Activated T-cell treated with anti-CD3 and anti-CD28 coated beads, Interleukin-2, amount 50 U/mL, for 4 hours (primary cell): ENCODE measurements at regions not wholly inside any gene's neighbourhood (a gene's known extent, or its start where the extent isn't known, plus 50 kb on each side); places are given as distances from the start of the nearest gene placed in this dataset.

Source experiments
- ATAC-seq, 2 donors: fragments of 200-7000 bp; cut with Tn5 transposase; one replicate each; pipeline ENCODE4 v1.10.0; 2021
- DNase-seq: peaks from one replicate; pipeline ENCODE4 v3.0.0-alpha.2; 2020
- H3K27me3 Mint-ChIP-seq: one replicate; pipeline ENCODE4 v1.8.0; 2021; ENCODE audit warnings: low read depth, mixed read lengths
- H3K36me3 Mint-ChIP-seq: one replicate; pipeline ENCODE4 v1.8.0; 2022; ENCODE audit warnings: mixed read lengths; ENCODE audit not compliant: insufficient read depth
- H3K4me1 Mint-ChIP-seq: one replicate; pipeline ENCODE4 v1.8.0; 2021; ENCODE audit warnings: low read depth, mixed read lengths
- H3K4me3 Mint-ChIP-seq: one replicate; pipeline ENCODE4 v1.8.0; 2021; ENCODE audit warnings: mild to moderate bottlenecking, moderate library complexity, mixed read lengths
- H3K9me3 Mint-ChIP-seq: one replicate; pipeline ENCODE4 v1.8.0; 2021; ENCODE audit warnings: mixed read lengths

DNA sequence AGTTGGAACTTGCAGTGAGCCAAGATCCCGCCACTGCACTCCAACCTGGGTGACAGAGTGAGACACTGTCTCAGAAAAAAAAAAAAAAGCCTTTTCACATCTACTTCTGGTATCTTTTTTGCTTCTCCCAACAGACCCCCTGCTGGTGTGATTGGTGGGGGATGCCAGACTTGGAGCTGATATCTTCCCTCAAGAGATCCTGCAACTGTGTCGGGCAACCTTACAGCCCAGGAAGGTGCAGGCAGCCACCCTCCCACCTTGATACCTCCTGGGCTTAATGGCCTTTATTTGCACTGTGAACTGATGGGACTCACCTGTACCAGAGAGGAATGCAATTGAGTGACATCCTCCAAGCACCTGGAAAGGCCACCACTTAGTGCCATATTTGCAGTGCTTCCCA is 142.3 kb downstream of the RGS9 start:
- Mint-ChIP-seq H3K4me3 (no peak overlapping the region), H3K27me3 (peaks cover 9% of the 10 kb centered on the region), H3K36me3 (no peaks in the 10 kb centered on the region), H3K9me3 (peaks cover 6% of the 10 kb centered on the region), H3K4me1 (peaks cover 5% of the 10 kb centered on the region)
- no peak for ATAC-seq
- no peak for DNase-seq

- Mint-ChIP-seq H3K27me3 (peaks cover 9% of the 10 kb centered on the region), H3K4me1 (peaks cover 5% of the 10 kb centered on the region)
- no peak for ATAC-seq
These were observed 141.6 kb downstream of the RGS9 start for GRCh38 chr17:65278820-65279184.

GRCh38 chr17:65278050-65278819 is 141.1 kb downstream of the RGS9 start:
- ATAC-seq, result peak in 1 of 2 donors; percentile 57

More at GRCh38 chr17:65278820-65279184, 141.6 kb downstream of the RGS9 start:
- H3K36me3 Mint-ChIP-seq, result no peaks in the 10 kb centered on the region
- H3K9me3 Mint-ChIP-seq, result peaks cover 6% of the 10 kb centered on the region
- no peak overlapping the region for H3K4me3 Mint-ChIP-seq
- no peak for DNase-seq

GRCh38 chr17:65277576-65277975 is 140.4 kb downstream of the RGS9 start:
- no peak for DNase-seq
- Mint-ChIP-seq H3K36me3 (no peaks in the 10 kb centered on the region), H3K4me1 (peaks cover 5% of the 10 kb centered on the region), H3K27me3 (peaks cover 9% of the 10 kb centered on the region), H3K4me3 (no peak overlapping the region), H3K9me3 (peaks cover under 1% of the 10 kb centered on the region)
- no peak for ATAC-seq

More at GRCh38 chr17:65278050-65278819, 141.1 kb downstream of the RGS9 start:
- Mint-ChIP-seq H3K4me3 (no peak overlapping the region), H3K27me3 (peaks cover 9% of the 10 kb centered on the region), H3K36me3 (no peaks in the 10 kb centered on the region), H3K4me1 (peaks cover 5% of the 10 kb centered on the region), H3K9me3 (peaks cover 6% of the 10 kb centered on the region)
- no peak for DNase-seq
